GM21367 (cell line): ENCODE measurements at regions not wholly inside any gene's neighbourhood (a gene's known extent, or its start where the extent isn't known, plus 50 kb on each side); places are given as distances from the start of the nearest gene placed in this dataset.

ENCODE experiments used
- ATAC-seq: cut with Tn5 transposase; IDR thresholded peaks from one replicate; pipeline ENCODE4 v1.9.1; 2021; ENCODE audit not compliant: unreplicated experiment

DNA sequence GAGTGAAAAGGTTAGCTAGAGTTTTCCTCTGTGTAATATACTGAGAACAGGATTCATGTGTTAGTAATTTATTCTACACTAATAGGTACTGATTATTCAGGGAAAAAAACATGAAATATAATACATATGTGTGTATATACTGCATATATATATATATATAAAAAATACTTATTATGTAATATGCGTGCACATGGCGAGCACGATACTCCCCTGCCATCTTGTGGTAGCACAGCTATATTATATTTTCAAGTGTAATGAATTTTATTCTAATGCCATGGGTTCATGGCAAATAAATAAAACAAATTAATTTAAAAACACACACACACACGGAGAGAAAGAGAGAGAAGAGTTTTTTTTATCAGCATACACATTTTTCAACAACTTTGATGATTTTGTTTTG, 460.6 kb downstream of the KCNJ2 start:
- ATAC-seq: no peak

DNA sequence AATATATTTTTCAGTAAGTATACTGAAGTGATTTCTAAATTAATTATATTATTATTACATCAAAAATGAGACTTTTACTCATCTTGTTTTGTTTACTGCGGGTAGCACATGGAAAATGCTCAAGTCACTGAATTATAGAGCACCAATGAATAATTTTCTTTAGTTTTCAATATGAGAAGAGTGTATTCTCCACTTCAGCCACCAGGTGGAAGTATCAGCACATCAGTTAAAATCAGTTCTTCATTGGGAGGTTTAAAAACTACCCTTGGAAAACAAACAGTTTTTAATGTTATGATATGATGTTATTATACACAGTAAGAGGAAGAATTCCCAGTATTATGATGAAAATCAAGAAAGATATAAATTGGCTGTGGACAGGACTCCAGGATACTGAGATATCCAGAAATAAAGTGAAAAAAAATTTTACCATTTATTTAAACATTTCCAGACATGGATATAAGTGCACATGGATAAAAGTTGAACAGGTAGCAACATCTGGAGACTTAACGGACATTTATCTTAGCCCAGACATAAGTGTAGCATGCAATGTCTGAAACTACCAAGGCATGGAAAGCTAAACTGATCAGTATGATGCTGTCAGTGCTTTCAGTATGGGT, 467.3 kb downstream of the KCNJ2 start:
- ATAC-seq: no peak

DNA sequence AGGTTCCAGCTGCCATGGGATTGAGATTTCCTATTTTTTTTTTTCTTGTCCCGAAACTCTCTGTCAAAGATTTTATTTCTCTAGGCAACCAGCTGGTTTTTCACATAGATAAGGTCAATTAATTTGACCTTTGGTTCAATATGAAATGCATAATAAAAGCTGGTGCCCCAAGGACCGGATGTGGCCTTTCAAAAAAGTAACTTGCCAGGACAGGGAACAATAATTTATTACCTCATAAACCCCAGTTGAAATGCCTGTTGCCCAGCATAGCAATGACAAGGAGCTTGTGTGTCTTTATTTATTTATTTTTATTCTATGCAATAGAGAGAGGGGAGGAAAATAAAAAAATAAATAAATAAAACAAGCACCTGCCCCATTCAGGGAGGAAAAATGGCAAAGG, 472.7 kb downstream of the KCNJ2 start:
- ATAC-seq: no peak

DNA sequence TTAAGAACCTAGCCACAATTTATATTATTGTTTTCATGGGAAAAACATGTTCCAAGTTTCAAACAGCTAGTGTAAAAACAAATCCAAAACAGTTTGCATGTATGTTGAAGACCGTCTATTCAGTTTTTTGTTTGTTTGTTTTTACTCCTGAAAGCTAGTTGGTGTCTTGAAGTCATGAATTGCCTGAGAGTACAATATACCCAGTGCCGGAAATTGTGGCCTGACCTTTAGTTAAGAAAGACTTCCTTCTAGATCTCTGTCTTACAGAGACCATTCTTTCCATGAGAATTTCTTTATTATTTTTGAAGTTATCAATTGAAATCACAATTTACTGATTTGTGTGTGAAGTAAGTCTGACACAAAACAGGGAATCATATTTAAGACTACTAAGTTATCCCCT, 474.8 kb downstream of the KCNJ2 start:
- ATAC-seq: no peak

DNA sequence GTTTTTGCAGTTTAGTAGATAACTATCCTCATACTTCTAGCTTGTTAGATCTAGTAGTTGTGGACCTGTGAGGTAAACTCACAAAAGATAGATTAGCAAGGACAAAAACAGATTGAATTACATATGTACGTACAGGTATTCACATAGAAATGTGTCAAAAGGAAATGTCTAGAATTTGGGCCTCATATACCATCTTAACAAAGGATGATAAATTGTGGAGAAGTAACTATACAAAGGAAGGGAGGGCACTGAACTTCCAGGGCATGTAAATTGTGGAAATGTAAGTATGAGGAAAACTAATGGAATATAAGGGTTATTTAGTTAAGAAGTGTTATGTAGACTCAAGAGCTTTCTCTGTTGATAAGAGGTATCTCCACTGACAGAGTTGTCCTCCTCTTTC, 477.3 kb downstream of the KCNJ2 start:
- ATAC-seq: no peak

DNA sequence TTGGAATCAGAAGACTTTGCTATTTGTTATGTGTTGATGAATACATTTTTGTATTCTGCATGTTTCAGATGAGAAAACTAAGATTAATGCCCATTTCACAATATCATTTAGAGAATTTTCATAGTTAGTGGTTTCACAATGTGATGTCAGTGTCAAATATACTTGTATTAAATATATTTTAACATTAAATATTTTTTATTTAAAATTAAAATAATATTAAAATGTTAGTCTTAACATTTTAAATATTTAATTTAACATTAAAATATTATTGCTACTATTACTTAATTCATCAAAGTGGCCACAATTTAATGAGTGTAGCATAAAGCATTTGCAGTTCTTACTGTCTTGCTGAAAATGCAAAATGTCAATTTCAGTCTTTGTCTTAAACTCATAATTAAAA, 478.8 kb downstream of the KCNJ2 start:
- no peak for ATAC-seq

DNA sequence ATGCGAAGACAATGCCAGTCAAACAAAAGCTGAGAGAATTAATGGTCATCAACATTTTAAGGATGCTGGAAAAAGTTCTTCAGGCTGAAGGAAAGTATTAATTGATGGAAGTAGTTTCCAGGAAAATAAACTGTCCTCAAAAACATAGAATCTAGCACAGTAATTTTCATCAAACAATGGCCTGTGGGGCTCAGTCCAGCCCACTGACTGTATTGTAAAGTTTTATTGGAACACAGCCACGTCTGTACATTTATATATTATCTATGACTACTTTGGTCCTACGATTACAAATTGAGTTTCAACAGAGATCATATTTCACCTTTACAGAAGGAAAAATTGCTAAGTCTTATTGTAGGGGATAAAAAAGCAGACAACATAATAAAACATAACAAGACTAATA, 484.5 kb downstream of the KCNJ2 start:
- no peak for ATAC-seq

DNA sequence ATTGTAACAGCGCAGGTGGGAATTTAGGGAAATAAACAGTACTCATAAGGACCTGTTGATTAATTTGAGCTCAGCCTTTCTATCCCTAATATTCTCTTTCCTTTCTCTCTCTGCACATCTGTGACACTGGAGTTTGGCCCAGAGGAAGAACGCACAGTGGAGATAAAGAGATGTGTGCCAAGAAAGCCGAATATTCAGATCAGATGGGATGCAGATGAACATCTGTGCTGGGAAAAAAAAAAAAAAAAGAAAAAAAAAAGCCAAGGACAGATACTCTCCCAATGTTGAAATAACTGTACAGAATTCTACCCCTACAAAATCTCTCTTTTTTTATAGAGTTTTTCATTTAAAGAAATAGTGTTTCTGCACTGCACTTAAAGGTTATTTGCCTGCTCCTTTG, 485.4 kb downstream of the KCNJ2 start:
- ATAC-seq: no peak

DNA sequence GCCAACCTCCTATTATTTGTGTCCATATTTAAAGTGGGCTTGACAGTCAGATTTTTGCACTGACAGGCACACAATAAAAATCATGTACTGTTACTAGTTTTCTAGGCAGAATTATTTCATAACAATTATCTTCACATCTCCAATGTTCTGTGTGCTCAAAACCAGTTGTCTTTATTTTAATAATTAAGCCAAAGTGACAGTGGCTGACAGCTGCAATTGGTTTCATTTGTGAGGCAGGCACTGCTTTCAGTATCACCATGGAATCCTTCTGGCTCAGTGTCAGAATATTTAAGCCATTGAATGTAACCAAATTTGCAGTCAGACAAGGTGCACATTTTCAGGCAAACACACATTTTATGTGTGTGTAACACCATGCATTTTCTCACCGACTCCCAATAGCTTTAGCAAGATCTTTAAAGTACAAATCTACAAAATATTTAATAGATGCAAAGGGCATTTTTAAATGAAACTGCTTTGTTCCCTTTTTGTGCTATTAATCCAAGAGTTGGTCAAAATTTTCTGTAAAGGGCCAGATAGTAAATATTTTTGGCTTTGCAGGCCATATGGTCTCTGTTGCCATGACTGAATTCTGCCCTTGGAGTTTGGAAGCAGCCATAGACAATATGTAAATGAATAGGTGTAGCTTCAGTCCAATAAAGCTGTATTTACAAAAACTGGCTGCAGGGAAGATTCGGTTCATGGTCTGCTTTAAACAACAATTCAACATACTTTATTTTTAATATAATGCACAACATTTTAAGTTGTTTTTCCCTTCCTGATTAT, 486.0 kb downstream of the KCNJ2 start:
- no peak for ATAC-seq

DNA sequence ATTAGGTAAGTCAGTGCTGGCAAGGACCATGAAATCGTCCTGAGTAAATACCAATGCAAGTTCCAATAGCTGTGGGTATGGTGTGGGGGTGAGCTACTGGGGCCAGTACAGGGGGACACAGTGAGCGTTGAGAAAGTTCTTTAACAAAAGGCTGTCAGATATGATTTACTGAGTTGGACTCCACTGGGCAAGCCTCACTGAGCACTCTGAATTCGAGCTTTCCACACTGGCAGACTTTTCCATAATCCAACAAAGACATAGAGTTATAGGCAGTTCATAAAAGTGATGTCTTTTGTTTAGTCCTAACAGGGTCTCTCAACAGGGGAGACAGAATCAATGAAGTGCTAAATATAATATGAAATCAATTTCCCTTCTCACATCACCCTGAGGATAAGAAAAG, 489.0 kb downstream of the KCNJ2 start:
- no peak for ATAC-seq

DNA sequence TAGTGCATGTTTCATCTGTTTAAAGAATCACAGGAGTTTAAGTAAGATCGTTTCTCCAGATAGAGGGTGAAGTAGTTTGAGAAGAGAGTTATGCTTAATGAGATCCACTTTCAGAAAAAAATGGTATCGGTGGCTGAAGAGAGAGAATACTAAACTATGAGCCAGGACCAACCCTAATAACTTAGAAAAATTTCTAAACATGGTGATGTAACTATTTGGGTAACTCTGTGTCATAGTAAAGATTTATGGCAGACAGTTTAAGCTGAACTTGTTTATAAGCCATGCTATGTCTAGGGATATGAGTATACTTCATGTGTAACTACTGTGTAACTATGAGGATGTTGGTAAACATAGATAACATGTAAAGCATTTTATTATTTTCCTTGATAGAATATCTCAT, 489.5 kb downstream of the KCNJ2 start:
- ATAC-seq: no peak

DNA sequence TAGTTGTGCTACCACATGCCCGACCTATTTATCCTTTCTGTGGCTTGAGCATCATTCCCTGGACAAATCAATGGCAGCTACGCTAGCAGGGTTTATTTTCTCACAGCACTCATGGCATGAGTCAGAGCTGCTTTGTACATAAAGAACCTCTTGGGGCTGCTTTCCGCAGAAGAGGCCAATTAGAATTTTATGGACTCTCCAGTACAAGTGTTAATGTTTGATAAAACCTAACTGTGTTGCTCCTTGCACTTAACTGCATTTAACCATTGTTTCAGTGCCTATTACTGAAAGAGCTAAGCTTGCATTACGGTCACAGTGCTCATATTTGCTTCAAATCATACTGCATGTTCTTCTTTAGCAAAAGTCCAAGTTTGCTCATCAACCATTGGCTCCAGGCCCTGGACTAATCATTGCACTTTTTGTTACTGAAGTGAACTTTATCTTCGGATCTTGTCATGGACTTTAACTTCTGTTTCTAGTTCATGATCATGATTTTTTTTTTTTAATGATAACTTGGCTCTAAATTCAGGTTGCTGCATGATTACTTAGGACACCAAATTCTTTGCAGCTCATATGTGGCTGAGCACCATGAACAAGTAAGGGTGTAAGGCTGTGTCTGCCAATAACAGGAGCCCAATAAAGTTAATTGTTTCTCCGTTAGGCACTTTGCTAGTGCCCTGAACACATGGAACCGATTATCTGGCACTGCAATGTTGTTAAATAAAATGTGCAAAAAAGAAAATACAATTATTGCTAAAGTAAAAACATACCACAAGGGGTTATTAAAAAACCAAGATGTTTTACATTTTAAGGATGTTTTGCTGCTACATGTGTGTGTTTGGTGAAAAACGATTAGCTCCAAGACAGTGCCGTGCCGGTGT, 492.2 kb downstream of the KCNJ2 start:
- no peak for ATAC-seq

DNA sequence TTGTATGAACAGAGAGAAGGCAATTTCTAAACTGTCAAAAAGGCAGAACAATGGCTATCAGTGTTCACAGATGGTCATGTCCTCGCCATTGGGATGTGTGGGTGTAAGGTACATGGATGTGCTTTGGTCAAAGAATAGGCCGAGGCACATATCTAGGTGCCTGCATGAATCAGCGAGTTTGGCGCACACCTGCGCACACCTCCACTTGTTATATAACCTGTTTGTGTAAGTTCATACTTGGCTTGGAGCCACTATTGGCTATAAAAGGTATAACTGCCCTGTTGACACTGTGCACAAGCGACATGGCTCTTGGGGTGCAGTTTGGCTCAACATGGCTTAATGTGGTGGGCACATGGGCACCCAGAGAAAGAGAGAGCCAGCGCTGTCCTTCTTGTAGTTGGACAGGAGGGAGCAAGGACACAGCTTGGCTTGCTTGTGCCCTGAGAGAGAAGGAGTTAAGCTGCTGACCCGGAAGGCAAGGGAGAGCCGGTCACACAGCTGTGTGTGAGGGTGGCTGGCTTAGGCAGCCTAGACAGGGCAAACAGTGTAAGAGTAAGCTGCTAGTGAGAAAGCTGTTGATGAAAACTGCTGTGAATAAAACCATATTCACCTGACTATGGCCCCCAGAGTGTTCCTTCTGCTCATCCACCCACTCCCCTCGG, 499.1 kb downstream of the KCNJ2 start:
- no peak for ATAC-seq

DNA sequence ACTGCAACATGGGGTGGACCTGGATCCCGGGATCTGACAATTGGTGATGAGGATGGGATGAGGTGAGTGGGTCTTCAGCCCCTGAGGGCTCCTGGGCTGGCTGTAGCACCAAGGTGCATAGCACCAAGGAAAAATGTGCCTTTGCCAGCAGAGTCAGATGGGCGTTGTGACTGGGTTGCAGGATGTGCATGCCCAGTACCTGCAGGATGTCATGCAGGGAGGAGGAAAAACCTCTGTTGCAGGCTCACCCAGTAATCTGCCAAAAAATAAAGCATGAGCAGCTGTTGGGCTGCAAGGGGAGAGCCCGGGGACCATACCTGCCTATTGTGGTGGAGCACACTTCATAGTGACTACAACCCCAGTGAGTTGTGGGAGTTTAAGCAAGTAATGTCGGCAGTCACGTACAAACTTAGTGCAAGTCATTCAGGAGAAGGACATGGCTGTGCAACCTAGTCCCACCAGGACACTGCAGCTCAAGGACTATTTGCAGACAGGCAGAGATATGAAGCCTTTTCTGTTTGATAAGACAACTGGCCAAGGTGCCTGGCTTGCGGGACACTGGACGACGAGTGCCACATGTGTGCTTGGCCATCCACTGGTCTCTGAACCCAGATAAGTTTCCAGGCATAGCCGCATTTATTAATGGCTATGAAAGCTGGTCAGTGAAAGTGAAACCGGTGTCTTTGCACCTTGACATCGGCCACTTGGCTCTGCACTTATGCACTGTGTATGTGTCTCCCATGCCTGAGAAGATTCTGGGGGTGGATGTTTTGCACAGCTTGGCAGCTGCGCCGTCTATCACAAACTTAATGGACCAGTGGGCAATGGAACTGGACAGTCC, 499.8 kb downstream of the KCNJ2 start:
- ATAC-seq: no peak

DNA sequence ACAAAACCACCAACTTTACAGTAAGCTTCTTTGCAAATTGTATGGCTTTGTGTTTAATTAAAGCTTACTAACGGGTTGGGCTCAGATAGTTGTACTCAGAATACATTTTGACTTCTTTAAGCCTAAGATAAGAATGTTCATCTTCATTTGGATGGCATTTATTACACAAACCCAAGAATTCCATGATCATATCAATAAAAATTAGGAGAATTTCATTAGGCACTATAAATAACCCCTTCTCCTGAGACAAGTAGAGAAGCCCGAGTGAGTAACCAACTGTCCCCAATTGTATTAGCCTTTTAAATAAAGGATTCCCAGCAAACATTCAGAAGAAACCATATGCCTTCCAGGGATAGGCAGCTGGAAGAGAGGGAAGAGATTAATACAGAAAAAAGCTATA, 504.7 kb downstream of the KCNJ2 start:
- ATAC-seq: no peak

DNA sequence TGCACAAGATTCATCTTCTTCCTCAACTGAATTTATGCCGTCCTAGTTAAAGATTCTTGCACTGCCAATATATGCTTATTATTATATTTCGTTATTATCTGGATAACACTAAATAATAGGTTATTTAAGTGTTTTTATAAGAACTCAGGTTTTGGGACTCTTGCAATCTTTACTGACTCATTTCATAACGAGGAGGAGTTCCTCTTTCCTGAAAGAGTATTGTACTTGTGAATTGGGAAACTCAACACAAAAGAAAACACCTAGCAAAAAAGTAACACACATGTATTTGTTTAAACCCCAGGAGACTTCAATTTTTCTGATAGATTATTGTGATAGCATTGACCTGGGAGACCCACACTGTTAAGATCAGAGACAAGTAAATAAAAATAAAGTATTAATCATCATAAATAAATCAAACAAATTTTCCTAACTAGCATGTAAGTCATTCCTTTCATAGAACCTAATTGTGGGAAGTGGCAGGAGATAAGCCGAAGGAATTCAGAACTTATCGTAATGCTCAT, 505.8 kb downstream of the KCNJ2 start:
- ATAC-seq: no peak

DNA sequence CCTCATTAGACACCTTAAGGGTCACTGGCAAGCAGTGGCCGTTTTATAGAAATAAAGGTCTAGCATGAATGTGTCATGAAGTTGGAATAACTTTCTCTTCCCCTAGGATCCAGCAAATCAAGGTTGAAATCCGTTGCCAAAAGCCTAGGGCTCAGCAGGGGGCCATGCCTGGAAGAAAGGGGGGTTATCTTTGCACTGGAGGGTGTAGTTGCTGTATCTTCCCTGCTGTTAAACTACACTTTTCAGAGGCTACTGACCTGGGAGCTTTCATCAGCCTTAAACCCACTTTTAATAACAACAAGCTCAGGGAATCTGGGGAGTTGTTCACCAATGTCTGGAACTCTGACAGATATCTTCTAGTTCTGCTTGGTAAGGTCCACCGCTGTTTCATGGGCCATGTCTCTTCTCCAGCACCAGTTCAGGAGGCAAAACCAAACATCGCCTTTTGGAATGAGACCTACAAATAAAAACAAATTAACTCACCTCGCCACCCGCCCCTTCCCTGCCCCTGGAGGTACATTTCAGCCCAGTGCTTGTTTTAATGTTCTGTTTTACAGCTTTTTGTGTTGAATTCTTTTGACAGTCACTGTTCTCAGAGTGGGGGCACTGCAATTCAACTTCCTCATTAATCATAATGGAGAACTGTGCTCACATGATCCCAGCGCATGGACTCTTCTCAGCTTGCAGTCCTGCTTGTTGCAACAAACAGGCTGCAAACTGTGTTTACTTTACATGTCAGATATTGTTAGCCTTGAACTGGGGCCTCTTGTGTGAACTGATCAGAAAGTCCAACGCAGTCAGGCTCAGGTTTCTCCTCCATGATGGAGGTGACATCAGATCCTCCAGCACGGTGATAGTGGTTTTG, 508.7 kb downstream of the KCNJ2 start:
- no peak for ATAC-seq

DNA sequence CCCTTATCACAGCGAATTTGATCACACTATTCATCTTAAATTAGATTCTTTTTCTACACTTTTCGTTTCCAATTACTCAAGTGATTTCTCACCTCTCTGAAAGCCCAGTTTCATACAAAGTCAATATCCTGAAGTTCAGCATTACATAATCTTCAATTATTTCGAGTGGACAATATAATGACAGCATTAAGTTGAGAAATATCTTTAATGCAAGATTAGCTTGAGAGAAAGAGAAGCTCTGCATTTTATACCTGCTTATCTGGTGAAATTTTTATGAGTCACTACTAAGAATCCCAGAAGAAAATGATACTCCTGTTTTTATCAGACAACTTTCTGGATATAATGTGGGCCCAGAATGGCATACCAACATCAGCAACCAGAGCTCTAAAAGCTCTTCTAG, 509.6 kb downstream of the KCNJ2 start:
- no peak for ATAC-seq

DNA sequence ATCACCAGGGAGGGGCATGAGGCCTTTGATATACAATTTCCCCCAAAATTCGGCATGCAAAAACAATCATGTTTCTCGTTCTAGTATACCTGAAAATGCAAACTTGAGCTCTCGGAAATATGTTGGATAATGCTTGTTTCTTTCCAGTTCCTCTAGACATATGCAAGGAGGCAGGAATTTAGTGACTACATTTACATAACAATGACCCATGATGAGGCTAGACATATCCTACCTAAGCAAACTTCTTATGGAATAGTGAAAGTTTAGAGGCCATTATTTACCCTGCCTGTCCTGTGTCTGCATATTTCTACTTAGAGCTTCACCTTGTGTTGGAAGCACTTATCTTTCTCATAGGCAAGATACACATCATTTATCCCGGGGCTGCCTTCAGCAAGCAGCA, 514.6 kb downstream of the KCNJ2 start:
- no peak for ATAC-seq
